ENCODE measurements at regions not wholly inside any gene's neighbourhood (a gene's known extent, or its start where the extent isn't known, plus 50 kb on each side); places are given as distances from the start of the nearest gene placed in this dataset.

DNA sequence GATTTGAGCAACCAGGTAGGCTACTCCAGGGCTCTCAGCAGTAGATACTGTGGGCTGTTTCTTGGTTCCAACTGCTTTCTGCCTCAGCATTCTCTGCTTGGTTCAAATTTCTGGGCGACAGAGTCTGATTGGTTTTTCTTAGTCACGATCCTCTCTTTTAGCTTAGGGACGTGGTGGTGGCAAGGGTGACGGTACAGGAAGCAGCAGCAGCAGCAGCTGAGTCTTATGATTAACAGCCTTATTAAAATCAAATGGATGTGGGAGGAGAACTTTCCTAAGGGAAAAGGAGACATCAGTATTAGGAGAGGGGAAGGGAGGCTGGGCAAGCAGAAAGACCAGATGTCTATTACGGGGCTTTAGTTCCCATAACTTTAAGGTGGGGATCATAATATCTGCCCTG, 156.5 kb upstream of the PLPP4 start:
- no peaks in the 10 kb centered on the region for H3K27me3 ChIP-seq
- DNase-seq (ENCODE audit: extremely low spot score in 2 of 2) = no peak
- intact Hi-C loops (cut with DNase I) = no loop called here
- no peaks in the 10 kb centered on the region for H3K9me3 ChIP-seq
- no peaks in the 10 kb centered on the region for H3K4me1 ChIP-seq
- H3K36me3 ChIP-seq = no peaks in the 10 kb centered on the region
- TF ChIP-seq, protein P1, sequence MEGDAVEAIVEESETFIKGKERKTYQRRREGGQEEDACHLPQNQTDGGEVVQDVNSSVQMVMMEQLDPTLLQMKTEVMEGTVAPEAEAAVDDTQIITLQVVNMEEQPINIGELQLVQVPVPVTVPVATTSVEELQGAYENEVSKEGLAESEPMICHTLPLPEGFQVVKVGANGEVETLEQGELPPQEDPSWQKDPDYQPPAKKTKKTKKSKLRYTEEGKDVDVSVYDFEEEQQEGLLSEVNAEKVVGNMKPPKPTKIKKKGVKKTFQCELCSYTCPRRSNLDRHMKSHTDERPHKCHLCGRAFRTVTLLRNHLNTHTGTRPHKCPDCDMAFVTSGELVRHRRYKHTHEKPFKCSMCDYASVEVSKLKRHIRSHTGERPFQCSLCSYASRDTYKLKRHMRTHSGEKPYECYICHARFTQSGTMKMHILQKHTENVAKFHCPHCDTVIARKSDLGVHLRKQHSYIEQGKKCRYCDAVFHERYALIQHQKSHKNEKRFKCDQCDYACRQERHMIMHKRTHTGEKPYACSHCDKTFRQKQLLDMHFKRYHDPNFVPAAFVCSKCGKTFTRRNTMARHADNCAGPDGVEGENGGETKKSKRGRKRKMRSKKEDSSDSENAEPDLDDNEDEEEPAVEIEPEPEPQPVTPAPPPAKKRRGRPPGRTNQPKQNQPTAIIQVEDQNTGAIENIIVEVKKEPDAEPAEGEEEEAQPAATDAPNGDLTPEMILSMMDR (IDR thresholded peaks at IDR 0.05) = no peak
- TF ChIP-seq POLR2AphosphoS5 (IDR thresholded peaks at IDR 0.05; ENCODE audit: insufficient read depth in 1 of 2, low read depth in 1 of 2) (no peak), POLR2A (IDR thresholded peaks at IDR 0.05) (no peak)
- H3K27ac ChIP-seq = no peak overlapping the region
- no peak overlapping the region for H3K4me3 ChIP-seq

DNA sequence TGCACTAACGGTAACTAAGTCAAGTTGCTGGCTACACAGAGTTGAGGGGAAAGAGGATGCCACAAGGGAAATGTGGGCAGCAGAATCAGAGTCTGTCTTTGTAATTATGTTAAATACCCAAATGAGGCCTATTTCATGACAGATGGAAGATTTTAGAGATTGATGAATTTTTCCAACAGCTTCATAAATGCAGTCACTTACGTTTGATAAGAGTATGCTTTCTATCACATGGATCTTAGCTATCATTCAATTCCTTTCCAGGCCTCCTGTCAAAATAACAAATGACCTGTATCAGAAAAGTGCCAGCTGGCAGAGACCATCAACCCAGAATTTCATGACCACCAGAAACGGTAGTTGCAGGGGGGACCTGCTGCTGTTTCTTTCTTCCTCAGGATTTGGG, 148.4 kb upstream of the PLPP4 start:
- Histone ChIP-seq H3K9me3 (no peaks in the 10 kb centered on the region), H3K4me1 (no peaks in the 10 kb centered on the region), H3K4me3 (no peak overlapping the region), H3K27ac (no peak overlapping the region), H3K36me3 (no peaks in the 10 kb centered on the region), H3K27me3 (no peaks in the 10 kb centered on the region)
- intact Hi-C loops (cut with DNase I) = no loop called here
- no peak for TF ChIP-seq POLR2AphosphoS5 (IDR thresholded peaks at IDR 0.05; ENCODE audit: insufficient read depth in 1 of 2, low read depth in 1 of 2)
- TF ChIP-seq, protein P1 (IDR thresholded peaks at IDR 0.05) = no peak
- no peak for TF ChIP-seq POLR2A (IDR thresholded peaks at IDR 0.05)
- no peak for DNase-seq (ENCODE audit: extremely low spot score in 2 of 2)

DNA sequence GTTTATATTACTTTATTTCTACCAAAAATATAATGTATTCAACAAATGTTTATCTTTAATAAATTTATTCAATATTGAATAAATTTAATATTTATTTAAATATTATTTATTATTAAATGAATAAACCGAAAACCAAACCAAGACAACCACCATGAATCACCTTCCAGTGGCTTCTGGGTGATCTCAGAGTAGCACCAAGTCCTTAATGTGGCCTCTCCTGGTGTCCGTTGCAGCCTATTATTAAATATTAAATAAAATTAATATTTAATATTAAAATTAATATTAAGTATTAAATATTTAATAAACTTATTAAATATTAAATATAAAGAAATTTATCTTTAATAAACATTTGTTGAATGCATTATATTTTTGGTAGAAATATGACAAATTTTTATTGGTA, 143.3 kb upstream of the PLPP4 start:
- Histone ChIP-seq H3K27ac (no peak overlapping the region), H3K36me3 (no peaks in the 10 kb centered on the region), H3K9me3 (no peaks in the 10 kb centered on the region), H3K4me3 (no peak overlapping the region), H3K27me3 (no peaks in the 10 kb centered on the region), H3K4me1 (no peaks in the 10 kb centered on the region)
- intact Hi-C loops (cut with DNase I) = no loop called here
- no peak for DNase-seq (ENCODE audit: extremely low spot score in 2 of 2)
- TF ChIP-seq POLR2AphosphoS5 (IDR thresholded peaks at IDR 0.05; ENCODE audit: insufficient read depth in 1 of 2, low read depth in 1 of 2) (no peak), POLR2A (IDR thresholded peaks at IDR 0.05) (no peak)
- TF ChIP-seq, protein P1 (IDR thresholded peaks at IDR 0.05) = no peak

DNA sequence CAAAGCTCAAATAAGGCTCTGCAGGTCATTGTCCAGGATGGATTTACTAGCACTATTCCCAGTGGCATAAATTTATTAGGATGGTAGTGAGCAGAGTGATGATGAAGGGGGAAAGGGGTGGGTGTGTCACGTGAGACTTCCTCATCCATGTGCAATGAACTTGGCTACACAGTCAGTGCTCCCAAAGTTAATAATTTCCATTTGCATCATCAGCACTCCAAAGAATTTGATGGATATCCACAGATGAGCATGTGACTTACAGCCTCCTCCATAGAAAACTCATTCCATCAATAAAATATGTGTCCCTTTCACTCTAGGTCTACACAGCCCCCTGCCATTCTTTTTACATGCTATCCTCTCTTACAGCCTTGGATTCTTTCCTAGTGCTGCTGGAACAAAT, 142.6 kb upstream of the PLPP4 start:
- TF ChIP-seq POLR2AphosphoS5 (IDR thresholded peaks at IDR 0.05; ENCODE audit: insufficient read depth in 1 of 2, low read depth in 1 of 2) (no peak), POLR2A (IDR thresholded peaks at IDR 0.05) (no peak)
- Histone ChIP-seq H3K4me3 (no peak overlapping the region), H3K4me1 (no peaks in the 10 kb centered on the region), H3K9me3 (no peaks in the 10 kb centered on the region), H3K27me3 (no peaks in the 10 kb centered on the region), H3K27ac (no peak overlapping the region), H3K36me3 (no peaks in the 10 kb centered on the region)
- intact Hi-C loops (cut with DNase I) = no loop called here
- no peak for DNase-seq (ENCODE audit: extremely low spot score in 2 of 2)

DNA sequence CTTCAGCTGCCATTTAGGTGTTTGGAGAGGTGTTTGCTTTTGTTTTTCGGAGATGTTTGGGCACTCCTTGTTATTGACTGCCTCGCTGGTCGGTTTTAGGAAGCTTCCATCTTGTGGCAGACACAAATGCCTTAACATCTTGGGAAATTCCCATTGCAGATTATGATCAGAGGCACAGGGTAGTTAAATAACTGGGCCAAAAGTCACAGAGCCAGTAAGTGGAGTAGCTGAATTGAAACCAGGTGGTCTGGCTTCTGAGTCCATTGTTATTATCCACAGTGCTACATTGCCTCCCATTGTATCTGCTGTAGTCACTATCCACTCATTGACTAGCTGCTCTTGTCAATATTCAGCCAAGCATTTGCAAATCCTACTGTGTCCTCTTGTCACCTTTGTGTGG, 138.2 kb upstream of the PLPP4 start:
- TF ChIP-seq, protein P1 (IDR thresholded peaks at IDR 0.05) = no peak
- TF ChIP-seq POLR2A (IDR thresholded peaks at IDR 0.05) = no peak
- TF ChIP-seq POLR2AphosphoS5 (IDR thresholded peaks at IDR 0.05; ENCODE audit: insufficient read depth in 1 of 2, low read depth in 1 of 2) = no peak
- Histone ChIP-seq H3K4me3 (no peak overlapping the region), H3K27me3 (no peaks in the 10 kb centered on the region), H3K27ac (no peak overlapping the region), H3K36me3 (no peaks in the 10 kb centered on the region), H3K4me1 (no peaks in the 10 kb centered on the region), H3K9me3 (no peaks in the 10 kb centered on the region)
- intact Hi-C loops (cut with DNase I) = no loop called here
- no peak for DNase-seq (ENCODE audit: extremely low spot score in 2 of 2)

DNA sequence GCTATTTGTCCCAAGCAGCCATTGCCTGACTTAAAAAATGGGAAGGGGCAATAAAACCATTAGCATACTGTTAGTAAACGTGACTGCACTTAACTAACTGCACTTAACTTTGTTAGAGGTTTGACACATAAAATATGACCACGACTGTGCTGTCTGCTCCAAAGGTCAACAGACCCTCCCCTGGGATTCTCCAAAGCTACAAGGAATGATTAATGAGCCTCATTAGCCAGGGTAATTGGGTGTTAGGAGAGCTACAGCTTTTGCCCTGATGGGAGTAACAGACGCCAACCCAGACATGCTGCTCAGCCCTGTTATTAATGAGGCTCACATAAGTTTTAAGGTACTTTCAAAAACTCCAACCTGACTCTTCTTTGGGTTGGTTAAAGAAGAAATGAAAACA, 129.4 kb upstream of the PLPP4 start:
- intact Hi-C loops (cut with DNase I) = no loop called here
- TF ChIP-seq POLR2AphosphoS5 (IDR thresholded peaks at IDR 0.05; ENCODE audit: insufficient read depth in 1 of 2, low read depth in 1 of 2) (no peak), POLR2A (IDR thresholded peaks at IDR 0.05) (no peak)
- TF ChIP-seq, protein P1 (IDR thresholded peaks at IDR 0.05) = no peak
- Histone ChIP-seq H3K4me1 (no peaks in the 10 kb centered on the region), H3K9me3 (no peaks in the 10 kb centered on the region), H3K27ac (no peak overlapping the region), H3K36me3 (no peaks in the 10 kb centered on the region), H3K4me3 (no peak overlapping the region), H3K27me3 (no peaks in the 10 kb centered on the region)
- DNase-seq (ENCODE audit: extremely low spot score in 2 of 2) = no peak
